ENCODE measurements at regions not wholly inside any gene's neighbourhood (a gene's known extent, or its start where the extent isn't known, plus 50 kb on each side); places are given as distances from the start of the nearest gene placed in this dataset.

DNA sequence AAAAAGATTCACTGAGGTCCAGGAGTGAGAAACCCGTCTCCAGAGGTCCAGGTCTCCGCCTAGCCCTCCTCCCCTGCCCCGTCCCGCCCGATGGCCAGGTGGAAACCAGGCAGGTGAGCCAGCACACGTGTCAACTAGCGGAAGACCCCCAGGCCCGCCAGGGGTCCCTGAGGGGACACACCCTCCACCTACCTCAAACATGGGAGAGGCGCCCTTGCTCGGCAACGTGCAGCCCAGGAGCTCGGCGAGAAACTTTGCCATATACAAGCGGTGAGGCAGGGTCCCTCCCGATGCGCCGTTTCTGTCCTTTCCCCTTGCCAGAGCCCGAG lies 330.0 kb downstream of the HNRNPD start:
- Histone ChIP-seq H3K9ac (ENCODE audit: low read depth in 1 of 2, low read length in 2 of 2) (peak overlapping the region in 1 of 2 donors; percentile 29), H3K9me3 (ENCODE audit: control insufficient read depth in 1 of 2, low read length in 2 of 2) (no peaks in the 10 kb centered on the region), H3K27me3 (ENCODE audit: control insufficient read depth in 1 of 2, insufficient read depth in 2 of 2, low read length in 2 of 2) (peaks cover 10 to 29% of the 10 kb centered on the region in 2 donors), H3K4me3 (ENCODE audit: low read depth in 1 of 2, low read length in 2 of 2) (peak overlapping the region; percentile 35 to 65), H3K27ac (ENCODE audit: low read depth, low read length) (no peak overlapping the region), H3K4me1 (ENCODE audit: control insufficient read depth in 1 of 2, insufficient read depth in 2 of 2, low read length in 2 of 2) (peaks cover 0 to 16% of the 10 kb centered on the region in 2 donors), H3K36me3 (ENCODE audit: control insufficient read depth in 1 of 2, insufficient read depth in 2 of 2, low read length in 2 of 2) (no peaks in the 10 kb centered on the region)

GRCh38 chr4:82043081-82043808 lies 330.5 kb downstream of the HNRNPD start:
- Histone ChIP-seq H3K9me3 (ENCODE audit: control insufficient read depth in 1 of 2, low read length in 2 of 2) (no peaks in the 10 kb centered on the region), H3K27me3 (ENCODE audit: control insufficient read depth in 1 of 2, insufficient read depth in 2 of 2, low read length in 2 of 2) (peaks cover 10 to 29% of the 10 kb centered on the region in 2 donors), H3K36me3 (ENCODE audit: control insufficient read depth in 1 of 2, insufficient read depth in 2 of 2, low read length in 2 of 2) (no peaks in the 10 kb centered on the region), H3K9ac (ENCODE audit: low read depth in 1 of 2, low read length in 2 of 2) (peak overlapping the region in 1 of 2 donors; percentile 29), H3K4me1 (ENCODE audit: control insufficient read depth in 1 of 2, insufficient read depth in 2 of 2, low read length in 2 of 2) (peaks cover 0 to 16% of the 10 kb centered on the region in 2 donors), H3K27ac (ENCODE audit: low read depth, low read length) (no peak overlapping the region), H3K4me3 (ENCODE audit: low read depth in 1 of 2, low read length in 2 of 2) (peak overlapping the region; percentile 35 to 65)

DNA sequence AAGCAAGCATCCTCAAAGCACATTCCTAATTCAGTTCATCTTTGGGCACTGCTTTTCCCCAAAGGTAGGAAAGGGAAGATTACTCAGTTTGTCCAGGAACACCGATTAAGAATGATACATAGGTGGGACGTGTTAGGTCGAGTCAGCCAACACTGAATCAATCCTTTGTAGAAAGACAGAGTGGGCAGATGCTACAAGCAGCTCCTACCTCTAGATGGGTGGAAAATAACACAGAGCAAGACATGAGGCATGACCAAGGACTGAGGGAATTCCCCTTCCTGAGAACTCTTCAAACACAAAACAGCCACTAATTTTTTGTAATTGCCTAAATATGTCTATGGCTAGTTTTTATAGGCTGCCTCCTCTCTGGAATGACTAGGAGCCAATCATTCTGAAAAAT lies 331.7 kb downstream of the HNRNPD start:
- Histone ChIP-seq H3K4me3 (ENCODE audit: low read depth in 1 of 2, low read length in 2 of 2) (peak overlapping the region in 1 of 2 donors; percentile 24), H3K9me3 (ENCODE audit: control insufficient read depth in 1 of 2, low read length in 2 of 2) (no peaks in the 10 kb centered on the region), H3K4me1 (ENCODE audit: control insufficient read depth in 1 of 2, insufficient read depth in 2 of 2, low read length in 2 of 2) (peaks cover 0 to 16% of the 10 kb centered on the region in 2 donors), H3K27ac (ENCODE audit: low read depth, low read length) (no peak overlapping the region), H3K36me3 (ENCODE audit: control insufficient read depth in 1 of 2, insufficient read depth in 2 of 2, low read length in 2 of 2) (no peaks in the 10 kb centered on the region), H3K27me3 (ENCODE audit: control insufficient read depth in 1 of 2, insufficient read depth in 2 of 2, low read length in 2 of 2) (peaks cover 10 to 29% of the 10 kb centered on the region in 2 donors), H3K9ac (ENCODE audit: low read depth in 1 of 2, low read length in 2 of 2) (no peak overlapping the region)

GRCh38 chr4:82038936-82039335 lies 334.9 kb downstream of the HNRNPD start:
- H3K9me3 ChIP-seq (ENCODE audit: control insufficient read depth in 1 of 2, low read length in 2 of 2): no peaks in the 10 kb centered on the region
- no peak overlapping the region for H3K27ac ChIP-seq (ENCODE audit: low read depth, low read length)
- no peaks in the 10 kb centered on the region for H3K36me3 ChIP-seq (ENCODE audit: control insufficient read depth in 1 of 2, insufficient read depth in 2 of 2, low read length in 2 of 2)
- no peak overlapping the region for H3K9ac ChIP-seq (ENCODE audit: low read depth in 1 of 2, low read length in 2 of 2)
- H3K4me1 ChIP-seq (ENCODE audit: control insufficient read depth in 1 of 2, insufficient read depth in 2 of 2, low read length in 2 of 2): peaks cover 0 to 13% of the 10 kb centered on the region in 2 donors
- H3K27me3 ChIP-seq (ENCODE audit: control insufficient read depth in 1 of 2, insufficient read depth in 2 of 2, low read length in 2 of 2): peaks cover 0 to 17% of the 10 kb centered on the region in 2 donors
- no peak overlapping the region for H3K4me3 ChIP-seq (ENCODE audit: low read depth in 1 of 2, low read length in 2 of 2)

GRCh38 chr4:82036181-82036580 lies 337.6 kb downstream of the HNRNPD start:
- Histone ChIP-seq H3K9me3 (ENCODE audit: control insufficient read depth in 1 of 2, low read length in 2 of 2) (no peaks in the 10 kb centered on the region), H3K4me3 (ENCODE audit: low read depth in 1 of 2, low read length in 2 of 2) (no peak overlapping the region), H3K4me1 (ENCODE audit: control insufficient read depth in 1 of 2, insufficient read depth in 2 of 2, low read length in 2 of 2) (no peaks in the 10 kb centered on the region), H3K9ac (ENCODE audit: low read depth in 1 of 2, low read length in 2 of 2) (no peak overlapping the region), H3K36me3 (ENCODE audit: control insufficient read depth in 1 of 2, insufficient read depth in 2 of 2, low read length in 2 of 2) (no peaks in the 10 kb centered on the region), H3K27ac (ENCODE audit: low read depth, low read length) (no peak overlapping the region), H3K27me3 (ENCODE audit: control insufficient read depth in 1 of 2, insufficient read depth in 2 of 2, low read length in 2 of 2) (no peaks in the 10 kb centered on the region)

GRCh38 chr4:82034878-82035277 lies 338.9 kb downstream of the HNRNPD start:
- Histone ChIP-seq H3K27ac (ENCODE audit: low read depth, low read length) (no peak overlapping the region), H3K9me3 (ENCODE audit: control insufficient read depth in 1 of 2, low read length in 2 of 2) (no peaks in the 10 kb centered on the region), H3K27me3 (ENCODE audit: control insufficient read depth in 1 of 2, insufficient read depth in 2 of 2, low read length in 2 of 2) (no peaks in the 10 kb centered on the region), H3K4me3 (ENCODE audit: low read depth in 1 of 2, low read length in 2 of 2) (no peak overlapping the region), H3K36me3 (ENCODE audit: control insufficient read depth in 1 of 2, insufficient read depth in 2 of 2, low read length in 2 of 2) (no peaks in the 10 kb centered on the region), H3K4me1 (ENCODE audit: control insufficient read depth in 1 of 2, insufficient read depth in 2 of 2, low read length in 2 of 2) (no peaks in the 10 kb centered on the region), H3K9ac (ENCODE audit: low read depth in 1 of 2, low read length in 2 of 2) (no peak overlapping the region)

DNA sequence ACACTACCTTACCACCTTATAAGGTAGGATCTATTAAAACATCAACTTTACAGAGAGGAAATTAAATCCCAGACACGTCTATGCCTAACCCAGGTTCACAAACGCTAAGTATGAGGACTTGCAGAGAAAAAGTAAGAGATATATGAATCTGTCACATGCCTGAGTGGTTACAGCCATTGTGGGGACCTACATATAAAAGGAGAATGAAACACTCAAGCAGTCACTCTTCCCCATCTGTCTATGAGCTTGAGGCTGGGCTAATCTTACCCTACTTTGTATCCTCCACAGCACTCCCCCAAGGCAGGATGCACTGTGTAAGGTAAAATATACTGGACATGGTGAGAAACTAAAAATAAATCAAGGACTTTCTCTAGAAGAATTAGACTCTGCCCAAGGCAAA lies 339.9 kb downstream of the HNRNPD start:
- no peaks in the 10 kb centered on the region for H3K9me3 ChIP-seq (ENCODE audit: control insufficient read depth in 1 of 2, low read length in 2 of 2)
- H3K4me1 ChIP-seq (ENCODE audit: control insufficient read depth in 1 of 2, insufficient read depth in 2 of 2, low read length in 2 of 2): no peaks in the 10 kb centered on the region
- H3K36me3 ChIP-seq (ENCODE audit: control insufficient read depth in 1 of 2, insufficient read depth in 2 of 2, low read length in 2 of 2): no peaks in the 10 kb centered on the region
- H3K27ac ChIP-seq (ENCODE audit: low read depth, low read length): no peak overlapping the region
- no peak overlapping the region for H3K9ac ChIP-seq (ENCODE audit: low read depth in 1 of 2, low read length in 2 of 2)
- no peak overlapping the region for H3K4me3 ChIP-seq (ENCODE audit: low read depth in 1 of 2, low read length in 2 of 2)
- no peaks in the 10 kb centered on the region for H3K27me3 ChIP-seq (ENCODE audit: control insufficient read depth in 1 of 2, insufficient read depth in 2 of 2, low read length in 2 of 2)

- no peak overlapping the region for H3K4me3 ChIP-seq (ENCODE audit: low read depth in 1 of 2, low read length in 2 of 2)
- no peak overlapping the region for H3K27ac ChIP-seq (ENCODE audit: low read depth, low read length)
- no peak overlapping the region for H3K9ac ChIP-seq (ENCODE audit: low read depth in 1 of 2, low read length in 2 of 2)
- H3K4me1 ChIP-seq (ENCODE audit: control insufficient read depth in 1 of 2, insufficient read depth in 2 of 2, low read length in 2 of 2): no peaks in the 10 kb centered on the region
- peaks cover 0 to 4% of the 10 kb centered on the region in 2 donors for H3K27me3 ChIP-seq (ENCODE audit: control insufficient read depth in 1 of 2, insufficient read depth in 2 of 2, low read length in 2 of 2)
- no peaks in the 10 kb centered on the region for H3K9me3 ChIP-seq (ENCODE audit: control insufficient read depth in 1 of 2, low read length in 2 of 2)
- no peaks in the 10 kb centered on the region for H3K36me3 ChIP-seq (ENCODE audit: control insufficient read depth in 1 of 2, insufficient read depth in 2 of 2, low read length in 2 of 2)
These were observed 342.3 kb downstream of the HNRNPD start for GRCh38 chr4:82031376-82031927.

GRCh38 chr4:82017680-82018079 lies 356.1 kb downstream of the HNRNPD start:
- Histone ChIP-seq H3K27me3 (ENCODE audit: control insufficient read depth in 1 of 2, insufficient read depth in 2 of 2, low read length in 2 of 2) (no peaks in the 10 kb centered on the region), H3K4me3 (ENCODE audit: low read depth in 1 of 2, low read length in 2 of 2) (no peak overlapping the region), H3K9me3 (ENCODE audit: control insufficient read depth in 1 of 2, low read length in 2 of 2) (no peaks in the 10 kb centered on the region), H3K36me3 (ENCODE audit: control insufficient read depth in 1 of 2, insufficient read depth in 2 of 2, low read length in 2 of 2) (no peaks in the 10 kb centered on the region), H3K9ac (ENCODE audit: low read depth in 1 of 2, low read length in 2 of 2) (no peak overlapping the region), H3K4me1 (ENCODE audit: control insufficient read depth in 1 of 2, insufficient read depth in 2 of 2, low read length in 2 of 2) (no peaks in the 10 kb centered on the region), H3K27ac (ENCODE audit: low read depth, low read length) (no peak overlapping the region)

DNA sequence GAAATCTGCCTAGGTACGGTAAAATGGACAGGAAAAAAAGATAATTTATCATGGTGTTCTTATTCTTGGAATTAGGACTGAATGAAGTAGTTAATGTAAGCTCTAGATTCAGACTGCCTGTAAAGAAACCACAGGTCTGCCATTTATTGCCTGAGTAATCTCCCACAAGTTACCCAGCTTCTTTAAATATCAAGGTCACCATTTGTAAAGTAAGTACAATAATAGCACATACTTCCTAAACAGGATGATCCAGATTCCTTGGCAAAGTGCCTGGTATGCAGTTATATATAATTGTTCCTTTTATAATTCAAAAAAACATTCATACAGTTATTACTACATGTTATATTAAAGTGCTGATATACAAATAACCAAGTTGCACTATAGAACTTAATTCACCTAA lies 368.6 kb downstream of the HNRNPD start:
- Histone ChIP-seq H3K27me3 (ENCODE audit: control insufficient read depth in 1 of 2, insufficient read depth in 2 of 2, low read length in 2 of 2) (no peaks in the 10 kb centered on the region), H3K4me3 (ENCODE audit: low read depth in 1 of 2, low read length in 2 of 2) (no peak overlapping the region), H3K9me3 (ENCODE audit: control insufficient read depth in 1 of 2, low read length in 2 of 2) (peaks cover 5 to 9% of the 10 kb centered on the region in 2 donors), H3K27ac (ENCODE audit: low read depth, low read length) (no peak overlapping the region), H3K9ac (ENCODE audit: low read depth in 1 of 2, low read length in 2 of 2) (no peak overlapping the region), H3K4me1 (ENCODE audit: control insufficient read depth in 1 of 2, insufficient read depth in 2 of 2, low read length in 2 of 2) (no peaks in the 10 kb centered on the region), H3K36me3 (ENCODE audit: control insufficient read depth in 1 of 2, insufficient read depth in 2 of 2, low read length in 2 of 2) (no peaks in the 10 kb centered on the region)

Measured in duodenal mucosa (tissue), 2 donors.